HT1080 (cell line): ENCODE measurements at regions not wholly inside any gene's neighbourhood (a gene's known extent, or its start where the extent isn't known, plus 50 kb on each side); places are given as distances from the start of the nearest gene placed in this dataset.
"Not testable (repeated sequence)": the region's sequence is repeated elsewhere in the genome, so short reads cannot be mapped to it uniquely, and the experiment has no call there.

Source experiments
- DNase-seq: peaks from one replicate; pipeline ENCODE4 v3.0.0-alpha.2; 2015; ENCODE audit warnings: low read depth

- peak; percentile 49 for DNase-seq
Measured at GRCh38 chr3:182133752-182134151, 422.0 kb downstream of the SOX2 start.

GRCh38 chr3:182135056-182135455, 423.3 kb downstream of the SOX2 start:
- no peak for DNase-seq

GRCh38 chr3:182136008-182136910, 424.5 kb downstream of the SOX2 start:
- DNase-seq, result no peak

GRCh38 chr3:182138393-182138792, 426.7 kb downstream of the SOX2 start:
- DNase-seq, result no peak

DNA sequence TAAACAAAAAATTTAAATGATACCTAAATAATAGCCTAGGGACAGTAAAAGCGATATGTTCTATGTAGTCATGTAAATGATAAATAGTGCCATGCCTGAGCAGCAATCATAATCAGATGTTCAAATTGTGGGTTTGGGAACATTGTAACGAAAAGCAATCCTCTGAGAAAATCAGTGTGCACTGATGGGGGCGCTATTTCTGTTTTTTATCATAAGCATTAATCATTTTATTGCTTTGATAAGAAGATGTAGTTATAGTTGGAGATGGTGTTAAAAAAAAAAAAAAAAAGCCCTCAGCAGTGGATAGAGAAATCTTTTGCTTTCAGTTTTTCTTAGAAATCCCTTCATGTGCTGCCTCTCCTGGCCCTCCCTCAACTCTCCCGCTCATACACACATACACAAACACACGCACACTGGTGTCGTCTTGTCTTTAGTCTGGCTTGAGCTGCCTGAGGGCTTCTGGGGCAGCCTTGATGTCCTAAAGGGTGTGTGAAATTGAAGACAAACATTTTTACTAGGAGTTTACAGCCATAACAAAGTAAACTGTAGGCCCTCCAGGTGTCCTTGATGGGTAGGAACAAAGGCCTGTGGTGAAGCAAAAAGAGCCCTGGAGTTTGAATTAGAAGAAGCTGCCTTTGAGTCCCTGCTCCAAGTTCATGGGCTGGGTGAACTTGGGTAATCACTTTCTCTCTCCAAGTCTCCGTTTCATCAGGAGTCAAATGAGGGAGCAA, 428.1 kb downstream of the SOX2 start:
- DNase-seq, result no peak

DNA sequence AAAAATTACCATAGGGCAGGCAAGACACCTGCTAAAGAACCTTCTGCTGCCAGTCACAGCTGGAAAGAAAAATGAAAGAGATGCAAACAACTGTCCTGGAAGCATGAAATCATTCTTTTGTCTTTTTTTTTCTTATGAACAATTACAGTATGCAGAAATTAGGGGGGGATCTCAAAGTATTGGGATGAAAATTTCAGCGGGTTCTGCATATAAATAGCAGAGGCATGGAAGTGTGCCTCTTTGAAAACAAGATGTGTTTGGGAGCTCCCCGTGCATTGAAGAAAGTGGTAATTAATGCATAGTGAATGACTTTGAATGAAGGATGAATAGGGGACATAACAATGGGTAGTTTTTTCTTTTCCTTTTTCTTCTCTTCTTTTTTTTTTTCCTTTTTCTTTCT, 431.2 kb downstream of the SOX2 start:
- DNase-seq, result no peak

DNA sequence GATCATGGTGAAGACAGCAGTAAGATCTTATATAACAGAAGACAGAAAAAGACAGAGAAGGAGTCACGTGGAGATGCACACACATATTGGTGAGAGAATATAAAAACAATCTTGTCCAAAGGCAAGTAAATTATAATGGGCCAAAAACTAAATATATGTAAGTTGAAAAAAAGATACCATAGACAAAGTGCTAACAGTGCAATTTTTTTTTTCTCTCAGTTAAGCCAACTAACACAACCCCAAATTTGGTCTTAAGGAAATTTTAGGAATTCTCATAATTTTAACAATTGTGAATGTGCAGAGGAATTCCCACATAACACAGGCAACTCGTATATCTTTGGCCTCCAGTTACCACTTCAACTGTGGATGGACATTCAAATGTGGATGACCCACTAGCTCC, 432.2 kb downstream of the SOX2 start:
- no peak for DNase-seq

- DNase-seq, result no peak
Measured at GRCh38 chr3:182148360-182148759, 436.6 kb downstream of the SOX2 start.

GRCh38 chr3:182149594-182149993, 437.9 kb downstream of the SOX2 start:
- no peak for DNase-seq

GRCh38 chr3:182156326-182156725, 444.6 kb downstream of the SOX2 start:
- DNase-seq, result not testable (repeated sequence)

GRCh38 chr3:182165234-182165633, 453.5 kb downstream of the SOX2 start:
- DNase-seq, result peak; percentile 37

GRCh38 chr3:182172534-182172933, 460.8 kb downstream of the SOX2 start:
- DNase-seq, result no peak

DNA sequence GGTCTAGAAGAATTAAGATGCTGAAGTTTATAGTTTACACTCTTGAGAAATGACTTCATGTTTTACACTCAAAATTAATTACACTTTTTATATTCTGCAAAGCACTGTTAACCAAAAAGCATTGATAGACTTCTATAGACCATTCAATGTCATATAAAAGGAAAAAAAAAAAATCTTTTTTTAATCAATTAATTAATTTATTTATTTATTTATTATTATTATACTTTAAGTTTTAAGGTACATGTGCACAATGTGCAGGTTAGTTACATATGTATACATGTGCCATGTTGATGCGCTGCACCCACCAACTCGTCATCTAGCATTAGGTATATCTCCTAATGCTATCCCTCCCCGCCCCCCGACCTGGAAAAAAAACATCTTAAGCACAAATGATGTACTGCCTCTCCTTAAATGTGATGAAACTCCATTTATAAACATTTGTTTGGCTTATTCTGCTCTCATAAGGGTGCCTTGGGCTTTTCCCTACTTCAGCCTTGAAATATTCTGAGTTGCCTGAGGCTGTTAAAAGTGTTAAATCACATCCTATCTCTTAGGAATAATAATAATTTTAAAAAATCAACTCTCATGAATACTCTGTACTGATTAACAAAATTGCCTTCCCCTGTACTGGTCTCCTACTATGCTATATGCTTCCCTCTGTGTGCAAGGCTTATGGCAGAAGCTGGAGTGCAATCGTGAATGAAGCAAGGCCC, 466.9 kb downstream of the SOX2 start:
- DNase-seq, result no peak

DNA sequence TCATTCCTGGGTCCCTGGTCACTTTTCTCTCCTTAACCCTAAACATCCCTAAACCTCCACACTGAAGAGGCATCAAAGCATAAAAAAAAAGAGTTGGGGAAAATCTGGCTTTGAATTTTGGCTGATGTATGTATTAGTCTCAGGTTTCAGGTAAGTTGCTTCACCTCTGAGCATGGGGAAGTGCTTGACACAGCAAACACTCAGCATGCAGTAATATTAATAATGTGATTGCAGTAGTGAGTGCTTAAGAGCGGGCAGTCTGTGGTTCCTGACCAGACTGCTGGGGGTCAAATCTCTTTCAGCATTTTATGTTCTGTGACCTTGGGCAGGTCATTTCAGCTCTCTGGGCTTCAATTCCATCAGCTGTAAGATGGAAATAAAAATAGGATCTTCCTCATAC, 467.9 kb downstream of the SOX2 start:
- no peak for DNase-seq

GRCh38 chr3:182180654-182181385, 469.1 kb downstream of the SOX2 start:
- no peak for DNase-seq

- DNase-seq, result peak; percentile 99
Measured at GRCh38 chr3:182182531-182182968, 470.8 kb downstream of the SOX2 start.

DNA sequence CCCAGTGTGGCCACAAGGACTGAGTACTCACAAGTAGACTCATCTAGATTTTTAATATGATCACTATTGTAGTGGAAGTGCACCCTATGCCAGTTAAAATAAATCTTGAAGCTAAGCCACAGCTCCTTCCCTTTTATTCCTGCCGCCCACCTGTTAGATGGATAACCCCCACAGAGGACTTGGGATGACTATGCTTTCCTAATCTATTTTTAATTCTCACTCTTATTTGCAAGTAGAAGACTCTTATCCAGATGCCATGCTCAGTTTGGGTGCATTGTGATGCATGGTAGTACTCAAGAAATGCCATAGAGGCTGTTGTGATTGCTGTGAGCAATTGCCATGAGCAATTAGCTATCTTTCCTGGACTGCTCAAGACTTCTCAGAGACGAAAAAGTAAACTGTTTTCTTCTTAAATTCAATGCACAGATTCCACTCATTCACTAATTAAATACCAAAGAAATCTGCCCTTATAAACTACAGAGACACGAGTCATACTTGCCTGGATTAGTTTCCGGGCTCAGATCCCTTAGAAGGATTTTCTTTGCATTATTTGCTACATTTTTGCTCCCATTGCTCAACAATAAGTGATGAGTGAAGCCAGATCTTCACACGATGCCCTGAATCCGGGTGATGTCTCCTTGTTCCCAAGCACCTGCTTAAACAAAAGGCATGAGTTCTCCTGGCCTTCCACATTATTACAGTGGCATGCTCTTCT, 472.1 kb downstream of the SOX2 start:
- peak; percentile 72 for DNase-seq

GRCh38 chr3:182185313-182185712, 473.6 kb downstream of the SOX2 start:
- DNase-seq, result no peak

GRCh38 chr3:182190056-182190455, 478.3 kb downstream of the SOX2 start:
- DNase-seq, result no peak

DNA sequence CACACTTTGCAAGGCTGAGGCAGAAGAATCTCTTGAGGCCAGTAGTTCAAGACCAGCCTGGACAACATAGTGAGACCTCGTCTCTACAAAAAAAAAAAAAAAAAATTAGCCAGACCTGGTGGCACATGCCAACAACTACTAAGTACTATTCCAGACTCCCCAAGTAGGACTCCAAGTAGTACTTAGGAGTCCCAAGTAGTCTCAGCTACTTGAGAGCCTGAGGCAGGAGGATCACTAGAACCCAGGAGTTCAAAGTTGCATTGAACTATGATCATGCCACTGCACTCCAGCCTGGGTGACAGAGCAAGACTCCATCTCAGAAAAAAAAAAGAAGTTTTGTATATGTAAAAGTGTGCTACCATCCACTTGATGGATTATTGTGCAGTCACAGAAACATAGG, 486.6 kb downstream of the SOX2 start:
- no peak for DNase-seq
